RWPE2 (cell line): ENCODE measurements at regions not wholly inside any gene's neighbourhood (a gene's known extent, or its start where the extent isn't known, plus 50 kb on each side); places are given as distances from the start of the nearest gene placed in this dataset.
A peak's percentile ranks its signal among the peaks of the same experiment; 100 is the strongest.

ENCODE experiments used
- ATAC-seq: fragments of 200-7000 bp; cut with Tn5 transposase; 3 replicates; pipeline ENCODE4 v1.9.1; 2021; ENCODE audit warnings: low read depth
- DNase-seq: peaks from one replicate; pipeline ENCODE4 v3.0.0-alpha.2; 2020; ENCODE audit warnings: low spot score
- H3K27ac ChIP-seq: fragments of 450-650 bp; 2 replicates; pipeline ENCODE4 v1.5.1; 2017; ENCODE audit warnings: mild to moderate bottlenecking; ENCODE audit not compliant: poor library complexity, severe bottlenecking
- H3K27me3 ChIP-seq: fragments of 250-450 bp; sonication (Bioruptor Pico); 2 replicates; pipeline ENCODE4 v1.5.1; 2021; ENCODE audit warnings: mild to moderate bottlenecking, moderate library complexity; ENCODE audit not compliant: insufficient read depth, poor library complexity, severe bottlenecking
- H3K36me3 ChIP-seq: fragments of 250-450 bp; sonication (Bioruptor Pico); 2 replicates; pipeline ENCODE4 v1.5.1; 2020; ENCODE audit warnings: low read depth, mild to moderate bottlenecking, moderate library complexity
- H3K4me1 ChIP-seq: fragments of 250-450 bp; sonication (Bioruptor Pico); 2 replicates; pipeline ENCODE4 v1.5.1; 2021; ENCODE audit warnings: mild to moderate bottlenecking, moderate library complexity; ENCODE audit not compliant: insufficient read depth, poor library complexity, severe bottlenecking
- H3K4me3 ChIP-seq: fragments of 250-450 bp; sonication (Bioruptor Pico); 2 replicates; pipeline ENCODE4 v1.5.1; 2021; ENCODE audit warnings: mild to moderate bottlenecking, moderate library complexity; ENCODE audit not compliant: severe bottlenecking
- H3K9me3 ChIP-seq: fragments of 250-450 bp; sonication (Bioruptor Pico); 2 replicates; pipeline ENCODE4 v1.5.1; 2021; ENCODE audit warnings: mild to moderate bottlenecking, moderate library complexity; ENCODE audit not compliant: severe bottlenecking
- TF ChIP-seq, protein P1 (sequence below): fragments of 450-650 bp; IDR thresholded peaks from one replicate; pipeline ENCODE4 v1.5.1; 2017; ENCODE audit warnings: mild to moderate bottlenecking, moderate library complexity; ENCODE audit not compliant: poor library complexity, severe bottlenecking

DNA sequence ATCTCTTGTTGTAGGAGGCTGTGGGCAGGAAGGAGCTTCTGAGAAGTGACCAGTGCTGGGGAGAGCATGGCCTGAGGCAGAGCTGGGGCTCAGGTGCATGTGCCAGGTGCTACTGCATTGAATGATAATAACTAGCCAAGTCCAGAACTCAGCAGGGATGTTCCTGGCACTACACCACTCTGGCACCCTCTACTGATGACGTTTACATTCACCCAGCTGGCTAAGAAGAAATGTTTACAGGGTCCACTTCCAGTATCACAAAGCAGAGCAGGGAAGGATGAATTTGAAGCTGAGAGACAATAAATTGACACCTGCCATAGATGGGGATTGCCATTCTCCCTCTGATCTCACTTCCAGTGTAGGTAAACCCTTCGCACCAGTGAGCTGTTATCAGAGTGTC is 411.8 kb downstream of the SETD4 start:
- TF ChIP-seq, protein P1, sequence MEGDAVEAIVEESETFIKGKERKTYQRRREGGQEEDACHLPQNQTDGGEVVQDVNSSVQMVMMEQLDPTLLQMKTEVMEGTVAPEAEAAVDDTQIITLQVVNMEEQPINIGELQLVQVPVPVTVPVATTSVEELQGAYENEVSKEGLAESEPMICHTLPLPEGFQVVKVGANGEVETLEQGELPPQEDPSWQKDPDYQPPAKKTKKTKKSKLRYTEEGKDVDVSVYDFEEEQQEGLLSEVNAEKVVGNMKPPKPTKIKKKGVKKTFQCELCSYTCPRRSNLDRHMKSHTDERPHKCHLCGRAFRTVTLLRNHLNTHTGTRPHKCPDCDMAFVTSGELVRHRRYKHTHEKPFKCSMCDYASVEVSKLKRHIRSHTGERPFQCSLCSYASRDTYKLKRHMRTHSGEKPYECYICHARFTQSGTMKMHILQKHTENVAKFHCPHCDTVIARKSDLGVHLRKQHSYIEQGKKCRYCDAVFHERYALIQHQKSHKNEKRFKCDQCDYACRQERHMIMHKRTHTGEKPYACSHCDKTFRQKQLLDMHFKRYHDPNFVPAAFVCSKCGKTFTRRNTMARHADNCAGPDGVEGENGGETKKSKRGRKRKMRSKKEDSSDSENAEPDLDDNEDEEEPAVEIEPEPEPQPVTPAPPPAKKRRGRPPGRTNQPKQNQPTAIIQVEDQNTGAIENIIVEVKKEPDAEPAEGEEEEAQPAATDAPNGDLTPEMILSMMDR: peak; percentile 17
- Histone ChIP-seq H3K4me1 (peaks cover 6% of the 10 kb centered on the region), H3K27ac (no peak overlapping the region), H3K36me3 (no peaks in the 10 kb centered on the region), H3K4me3 (no peak overlapping the region), H3K9me3 (no peaks in the 10 kb centered on the region), H3K27me3 (no peaks in the 10 kb centered on the region)
- DNase-seq (no peak), ATAC-seq (peak; percentile 41; the same call in 1 of the 3 replicates)

DNA sequence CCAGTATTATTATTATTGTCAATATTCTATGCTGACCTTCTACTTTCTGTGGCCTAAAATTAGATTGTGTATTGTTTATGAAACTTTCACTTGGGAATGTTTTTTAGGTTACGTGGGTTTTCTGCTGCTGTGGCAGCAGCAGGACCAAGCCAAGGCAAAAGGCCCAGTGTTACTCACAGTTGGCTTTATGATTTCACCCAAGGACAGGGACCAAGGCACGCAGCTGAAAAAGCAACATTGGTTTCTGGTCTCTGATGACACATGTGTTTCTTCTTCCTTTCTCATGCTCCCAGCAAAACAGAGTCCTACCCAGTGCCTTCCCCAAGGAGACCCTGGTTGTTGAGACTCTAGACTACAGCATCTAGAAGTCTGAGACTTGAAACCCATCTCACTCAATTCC is 413.7 kb downstream of the SETD4 start:
- ATAC-seq (no peak), DNase-seq (no peak)

DNA sequence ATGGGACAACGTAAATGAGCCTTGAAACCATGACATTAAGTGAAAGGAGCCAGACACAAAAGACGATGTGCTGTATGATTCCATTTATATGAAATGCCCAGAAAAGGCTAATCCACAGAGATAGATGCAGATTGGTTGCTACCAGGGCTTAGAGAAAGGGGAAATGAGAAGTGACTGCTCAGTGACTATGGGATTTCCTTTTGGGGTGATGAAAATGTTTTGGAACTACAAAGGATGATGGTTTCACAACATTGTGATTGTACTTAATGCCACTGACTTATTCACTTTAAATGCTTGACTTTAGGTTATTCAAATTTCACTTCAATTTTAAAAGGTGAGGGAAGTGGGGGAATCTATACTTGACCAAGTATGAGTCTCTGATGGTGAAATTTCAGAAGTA is 414.3 kb downstream of the SETD4 start:
- Histone ChIP-seq H3K36me3 (no peaks in the 10 kb centered on the region), H3K4me1 (peaks cover 19% of the 10 kb centered on the region), H3K27ac (no peak overlapping the region), H3K4me3 (no peak overlapping the region), H3K27me3 (no peaks in the 10 kb centered on the region), H3K9me3 (no peaks in the 10 kb centered on the region)
- ATAC-seq: no peak
- TF ChIP-seq, protein P1: no peak
- DNase-seq: no peak

More for the DNA sequence above, 413.7 kb downstream of the SETD4 start:
- Histone ChIP-seq H3K9me3 (no peaks in the 10 kb centered on the region), H3K4me3 (no peak overlapping the region), H3K27ac (no peak overlapping the region), H3K36me3 (no peaks in the 10 kb centered on the region), H3K27me3 (no peaks in the 10 kb centered on the region), H3K4me1 (peaks cover 14% of the 10 kb centered on the region)
- TF ChIP-seq, protein P1: no peak

DNA sequence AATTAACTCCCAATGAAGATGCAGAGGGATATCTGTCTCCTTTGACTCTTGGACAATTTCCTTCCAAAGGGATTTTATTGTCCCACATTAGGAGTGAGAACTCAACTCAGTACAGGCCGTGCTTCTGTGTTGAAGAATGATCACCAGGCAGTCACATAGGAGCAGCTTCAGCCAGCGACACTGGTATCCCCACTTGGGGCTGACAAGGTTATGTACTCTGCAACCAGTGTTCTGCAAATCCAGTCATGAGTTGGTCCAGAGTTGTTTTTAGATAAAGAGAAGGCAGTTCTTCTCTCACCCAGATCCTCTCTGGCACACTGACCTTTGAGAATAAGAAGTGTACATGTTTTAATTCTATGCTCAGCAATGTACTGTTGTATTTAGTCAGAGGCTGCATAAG is 415.8 kb downstream of the SETD4 start:
- ATAC-seq: no peak
- Histone ChIP-seq H3K4me3 (no peak overlapping the region), H3K27ac (no peak overlapping the region), H3K9me3 (no peaks in the 10 kb centered on the region), H3K27me3 (no peaks in the 10 kb centered on the region), H3K4me1 (peaks cover 19% of the 10 kb centered on the region), H3K36me3 (no peaks in the 10 kb centered on the region)
- DNase-seq: no peak
- TF ChIP-seq, protein P1: no peak

DNA sequence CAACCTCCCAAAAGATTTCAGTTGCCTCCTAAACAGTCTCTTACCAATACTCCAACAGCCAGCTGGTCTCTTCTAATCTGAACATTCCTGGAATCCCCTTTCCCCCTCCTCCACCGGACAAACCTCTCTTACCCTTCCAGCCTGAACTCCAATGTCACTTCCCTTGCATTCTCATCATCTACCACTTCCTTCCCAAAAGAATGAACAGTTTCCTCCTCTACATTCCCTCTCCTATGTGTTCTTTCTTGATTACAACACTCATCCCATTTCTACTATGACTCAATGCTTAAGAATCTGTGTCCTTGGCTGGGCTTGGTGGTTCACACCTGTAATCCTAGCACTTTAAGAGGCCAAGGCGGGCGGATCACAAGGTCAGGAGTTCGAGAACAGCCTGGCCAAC is 417.1 kb downstream of the SETD4 start:
- H3K4me3 ChIP-seq: no peak overlapping the region
- no peaks in the 10 kb centered on the region for H3K27me3 ChIP-seq
- H3K36me3 ChIP-seq: no peaks in the 10 kb centered on the region
- no peaks in the 10 kb centered on the region for H3K9me3 ChIP-seq
- ATAC-seq (peak; percentile 78), DNase-seq (no peak)
- peaks cover 14% of the 10 kb centered on the region for H3K4me1 ChIP-seq
- peak overlapping the region; percentile 54 for H3K27ac ChIP-seq
- TF ChIP-seq, protein P1: no peak
